ENCODE measurements at regions not wholly inside any gene's neighbourhood (a gene's known extent, or its start where the extent isn't known, plus 50 kb on each side); places are given as distances from the start of the nearest gene placed in this dataset.

GRCh38 chr5:167872791-167873190 is 418.7 kb upstream of the WWC1 start:
- H3K9me3 ChIP-seq (ENCODE audit: low read depth): no peaks in the 10 kb centered on the region
- no peaks in the 10 kb centered on the region for H3K27me3 ChIP-seq (replicated peaks; ENCODE audit: insufficient read depth)
- H4K20me1 ChIP-seq (ENCODE audit: insufficient read depth): no peaks in the 10 kb centered on the region
- in situ Hi-C loops (cut with MboI): no loop called here
- no peak overlapping the region for H3K4me3 ChIP-seq
- no peaks in the 10 kb centered on the region for H3K9me2 ChIP-seq (ENCODE audit: insufficient read depth)
- no peak overlapping the region for H3K9ac ChIP-seq
- peaks cover 11% of the 10 kb centered on the region; the same call in 1 of the 2 replicates for H3K36me3 ChIP-seq (ENCODE audit: low read depth)
- H3F3A ChIP-seq (ENCODE audit: insufficient read depth): peaks cover 21% of the 10 kb centered on the region
- H3K79me2 ChIP-seq (ENCODE audit: insufficient read depth): 0 out of 2 replicates have a peak, but pooled peaks cover 7% of the 10 kb centered on the region
- TF ChIP-seq EZH2phosphoT487 (IDR thresholded peaks at IDR 0.05; ENCODE audit: insufficient read depth, low read depth): no peak
- no peak for TF ChIP-seq EZH2 (IDR thresholded peaks at IDR 0.05; ENCODE audit: insufficient read depth, poor library complexity, severe bottlenecking)
- DNase-seq: peak; percentile 29
- H3K4me2 ChIP-seq (ENCODE audit: unreplicated experiment): no peak overlapping the region
- peaks cover 40% of the 10 kb centered on the region for H3K4me1 ChIP-seq (ENCODE audit: insufficient read depth)
- no peak overlapping the region for H3K27ac ChIP-seq
- H2AFZ ChIP-seq: no peak overlapping the region
- WGBS, 2 experiments (ENCODE audit: low coverage in 1 of 2, low lambda C conversion rate in 2 of 2, missing lambda C conversion rate in 2 of 2): 38 to 47% methylated on average over 2 of the region's 2 CpGs

GRCh38 chr5:167877114-167877722 is 414.2 kb upstream of the WWC1 start:
- TF ChIP-seq EZH2phosphoT487 (IDR thresholded peaks at IDR 0.05; ENCODE audit: insufficient read depth, low read depth): no peak
- TF ChIP-seq EZH2 (IDR thresholded peaks at IDR 0.05; ENCODE audit: insufficient read depth, poor library complexity, severe bottlenecking): no peak
- no peak overlapping the region for H3K9ac ChIP-seq
- 0 out of 2 replicates have a peak, but pooled peaks cover 4% of the 10 kb centered on the region for H3F3A ChIP-seq (ENCODE audit: insufficient read depth)
- no peaks in the 10 kb centered on the region for H3K9me2 ChIP-seq (ENCODE audit: insufficient read depth)
- no peaks in the 10 kb centered on the region for H4K20me1 ChIP-seq (ENCODE audit: insufficient read depth)
- no peak overlapping the region for H3K27ac ChIP-seq
- 79 to 83% methylated on average over 5 of the region's 5 CpGs for WGBS, 2 experiments (ENCODE audit: low coverage in 1 of 2, low lambda C conversion rate in 2 of 2, missing lambda C conversion rate in 2 of 2)
- peaks cover 17% of the 10 kb centered on the region for H3K36me3 ChIP-seq (ENCODE audit: low read depth)
- H3K79me2 ChIP-seq (ENCODE audit: insufficient read depth): 0 out of 2 replicates have a peak, but pooled peaks cover 29% of the 10 kb centered on the region
- no peak overlapping the region for H3K4me3 ChIP-seq
- no peaks in the 10 kb centered on the region for H3K9me3 ChIP-seq (ENCODE audit: low read depth)
- H3K4me2 ChIP-seq (ENCODE audit: unreplicated experiment): no peak overlapping the region
- H3K27me3 ChIP-seq (replicated peaks; ENCODE audit: insufficient read depth): no peaks in the 10 kb centered on the region
- H3K4me1 ChIP-seq (ENCODE audit: insufficient read depth): peaks cover 14% of the 10 kb centered on the region; the same call in 1 of the 2 replicates
- in situ Hi-C loops (cut with MboI): no loop called here
- no peak overlapping the region for H2AFZ ChIP-seq
- DNase-seq: no peak

GRCh38 chr5:167877924-167878323 is 413.5 kb upstream of the WWC1 start:
- no peak overlapping the region for H3K4me3 ChIP-seq
- H2AFZ ChIP-seq: no peak overlapping the region
- H3K27me3 ChIP-seq (replicated peaks; ENCODE audit: insufficient read depth): no peaks in the 10 kb centered on the region
- no peaks in the 10 kb centered on the region for H3K9me2 ChIP-seq (ENCODE audit: insufficient read depth)
- TF ChIP-seq EZH2 (IDR thresholded peaks at IDR 0.05; ENCODE audit: insufficient read depth, poor library complexity, severe bottlenecking): no peak
- no peak for TF ChIP-seq EZH2phosphoT487 (IDR thresholded peaks at IDR 0.05; ENCODE audit: insufficient read depth, low read depth)
- in situ Hi-C loops (cut with MboI): no loop called here
- no peak overlapping the region for H3K9ac ChIP-seq
- H3K4me2 ChIP-seq (ENCODE audit: unreplicated experiment): no peak overlapping the region
- H3K4me1 ChIP-seq (ENCODE audit: insufficient read depth): peaks cover 10% of the 10 kb centered on the region; the same call in 1 of the 2 replicates
- H3K9me3 ChIP-seq (ENCODE audit: low read depth): no peaks in the 10 kb centered on the region
- 0 out of 2 replicates have a peak, but pooled peaks cover 29% of the 10 kb centered on the region for H3K79me2 ChIP-seq (ENCODE audit: insufficient read depth)
- H4K20me1 ChIP-seq (ENCODE audit: insufficient read depth): no peaks in the 10 kb centered on the region
- H3F3A ChIP-seq (ENCODE audit: insufficient read depth): 0 out of 2 replicates have a peak, but pooled peaks cover 4% of the 10 kb centered on the region
- no peak overlapping the region for H3K27ac ChIP-seq
- peaks cover 21% of the 10 kb centered on the region for H3K36me3 ChIP-seq (ENCODE audit: low read depth)
- WGBS, 2 experiments (ENCODE audit: low coverage in 1 of 2, low lambda C conversion rate in 2 of 2, missing lambda C conversion rate in 2 of 2): 92 to 94% methylated on average over 1 of the region's 1 CpG
- DNase-seq: no peak

- H3F3A ChIP-seq (ENCODE audit: insufficient read depth): 0 out of 2 replicates have a peak, but pooled peaks cover 2% of the 10 kb centered on the region
- H2AFZ ChIP-seq: no peak overlapping the region
- H3K27ac ChIP-seq: no peak overlapping the region
- no peak overlapping the region for H3K4me3 ChIP-seq
- H3K79me2 ChIP-seq (ENCODE audit: insufficient read depth): peaks cover 28% of the 10 kb centered on the region; the same call in 1 of the 2 replicates
- no peaks in the 10 kb centered on the region for H4K20me1 ChIP-seq (ENCODE audit: insufficient read depth)
- no peak overlapping the region for H3K9ac ChIP-seq
- H3K27me3 ChIP-seq (replicated peaks; ENCODE audit: insufficient read depth): no peaks in the 10 kb centered on the region
- no peak overlapping the region for H3K4me2 ChIP-seq (ENCODE audit: unreplicated experiment)
- H3K4me1 ChIP-seq (ENCODE audit: insufficient read depth): peaks cover 8% of the 10 kb centered on the region; the same call in 1 of the 2 replicates
- TF ChIP-seq EZH2 (IDR thresholded peaks at IDR 0.05; ENCODE audit: insufficient read depth, poor library complexity, severe bottlenecking): no peak
- no peak for TF ChIP-seq EZH2phosphoT487 (IDR thresholded peaks at IDR 0.05; ENCODE audit: insufficient read depth, low read depth)
- no peaks in the 10 kb centered on the region for H3K9me3 ChIP-seq (ENCODE audit: low read depth)
- DNase-seq: no peak
- 89 to 100% methylated on average over 1 of the region's 1 CpG for WGBS, 2 experiments (ENCODE audit: low coverage in 1 of 2, low lambda C conversion rate in 2 of 2, missing lambda C conversion rate in 2 of 2)
- peaks cover 26% of the 10 kb centered on the region for H3K36me3 ChIP-seq (ENCODE audit: low read depth)
- H3K9me2 ChIP-seq (ENCODE audit: insufficient read depth): no peaks in the 10 kb centered on the region
- in situ Hi-C loops (cut with MboI): no loop called here
Observed at GRCh38 chr5:167880420-167880819, 411.0 kb upstream of the WWC1 start.
